ENCODE measurements at regions not wholly inside any gene's neighbourhood (a gene's known extent, or its start where the extent isn't known, plus 50 kb on each side); places are given as distances from the start of the nearest gene placed in this dataset.
"Not testable (repeated sequence)": the region's sequence is repeated elsewhere in the genome, so short reads cannot be mapped to it uniquely, and the experiment has no call there.

DNA sequence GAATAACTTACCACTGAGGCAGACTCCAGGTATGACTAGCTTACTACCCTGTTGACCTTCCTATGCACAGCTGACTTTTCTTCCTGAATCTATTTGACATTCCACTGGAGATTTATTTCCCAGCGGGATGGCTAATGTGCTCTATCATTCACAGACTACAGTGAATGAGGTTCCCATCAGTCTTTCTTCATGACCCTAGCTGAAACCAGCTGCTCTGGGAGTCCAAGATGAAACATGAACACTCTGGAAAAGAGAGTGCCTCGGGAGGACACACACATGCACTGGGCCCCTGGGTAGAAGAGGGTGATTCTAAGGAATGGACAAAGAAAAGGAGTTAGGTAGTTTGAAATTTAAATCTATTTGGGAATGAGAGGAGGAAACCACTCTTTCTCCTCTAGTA is 82.6 kb upstream of the DST start:
- no peak overlapping the region for H3K27ac ChIP-seq (replicated peaks)
- TF ChIP-seq, protein P1, sequence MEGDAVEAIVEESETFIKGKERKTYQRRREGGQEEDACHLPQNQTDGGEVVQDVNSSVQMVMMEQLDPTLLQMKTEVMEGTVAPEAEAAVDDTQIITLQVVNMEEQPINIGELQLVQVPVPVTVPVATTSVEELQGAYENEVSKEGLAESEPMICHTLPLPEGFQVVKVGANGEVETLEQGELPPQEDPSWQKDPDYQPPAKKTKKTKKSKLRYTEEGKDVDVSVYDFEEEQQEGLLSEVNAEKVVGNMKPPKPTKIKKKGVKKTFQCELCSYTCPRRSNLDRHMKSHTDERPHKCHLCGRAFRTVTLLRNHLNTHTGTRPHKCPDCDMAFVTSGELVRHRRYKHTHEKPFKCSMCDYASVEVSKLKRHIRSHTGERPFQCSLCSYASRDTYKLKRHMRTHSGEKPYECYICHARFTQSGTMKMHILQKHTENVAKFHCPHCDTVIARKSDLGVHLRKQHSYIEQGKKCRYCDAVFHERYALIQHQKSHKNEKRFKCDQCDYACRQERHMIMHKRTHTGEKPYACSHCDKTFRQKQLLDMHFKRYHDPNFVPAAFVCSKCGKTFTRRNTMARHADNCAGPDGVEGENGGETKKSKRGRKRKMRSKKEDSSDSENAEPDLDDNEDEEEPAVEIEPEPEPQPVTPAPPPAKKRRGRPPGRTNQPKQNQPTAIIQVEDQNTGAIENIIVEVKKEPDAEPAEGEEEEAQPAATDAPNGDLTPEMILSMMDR (IDR thresholded peaks at IDR 0.05; ENCODE audit: insufficient read depth, low read length) = no peak
- TF ChIP-seq SPI1 (IDR thresholded peaks at IDR 0.05; ENCODE audit: borderline replicate concordance, low read depth) (no peak), POLR2AphosphoS5 (IDR thresholded peaks at IDR 0.05; ENCODE audit: low read depth) (no peak), GABPA (IDR thresholded peaks at IDR 0.05; ENCODE audit: low read depth) (no peak)
- TF ChIP-seq, protein P2, sequence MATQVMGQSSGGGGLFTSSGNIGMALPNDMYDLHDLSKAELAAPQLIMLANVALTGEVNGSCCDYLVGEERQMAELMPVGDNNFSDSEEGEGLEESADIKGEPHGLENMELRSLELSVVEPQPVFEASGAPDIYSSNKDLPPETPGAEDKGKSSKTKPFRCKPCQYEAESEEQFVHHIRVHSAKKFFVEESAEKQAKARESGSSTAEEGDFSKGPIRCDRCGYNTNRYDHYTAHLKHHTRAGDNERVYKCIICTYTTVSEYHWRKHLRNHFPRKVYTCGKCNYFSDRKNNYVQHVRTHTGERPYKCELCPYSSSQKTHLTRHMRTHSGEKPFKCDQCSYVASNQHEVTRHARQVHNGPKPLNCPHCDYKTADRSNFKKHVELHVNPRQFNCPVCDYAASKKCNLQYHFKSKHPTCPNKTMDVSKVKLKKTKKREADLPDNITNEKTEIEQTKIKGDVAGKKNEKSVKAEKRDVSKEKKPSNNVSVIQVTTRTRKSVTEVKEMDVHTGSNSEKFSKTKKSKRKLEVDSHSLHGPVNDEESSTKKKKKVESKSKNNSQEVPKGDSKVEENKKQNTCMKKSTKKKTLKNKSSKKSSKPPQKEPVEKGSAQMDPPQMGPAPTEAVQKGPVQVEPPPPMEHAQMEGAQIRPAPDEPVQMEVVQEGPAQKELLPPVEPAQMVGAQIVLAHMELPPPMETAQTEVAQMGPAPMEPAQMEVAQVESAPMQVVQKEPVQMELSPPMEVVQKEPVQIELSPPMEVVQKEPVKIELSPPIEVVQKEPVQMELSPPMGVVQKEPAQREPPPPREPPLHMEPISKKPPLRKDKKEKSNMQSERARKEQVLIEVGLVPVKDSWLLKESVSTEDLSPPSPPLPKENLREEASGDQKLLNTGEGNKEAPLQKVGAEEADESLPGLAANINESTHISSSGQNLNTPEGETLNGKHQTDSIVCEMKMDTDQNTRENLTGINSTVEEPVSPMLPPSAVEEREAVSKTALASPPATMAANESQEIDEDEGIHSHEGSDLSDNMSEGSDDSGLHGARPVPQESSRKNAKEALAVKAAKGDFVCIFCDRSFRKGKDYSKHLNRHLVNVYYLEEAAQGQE (IDR thresholded peaks at IDR 0.05; ENCODE audit: insufficient replicate concordance, low read depth) = no peak
- DNase-seq (ENCODE audit: low read depth in 1 of 2, low spot score in 1 of 2) = no peak

DNA sequence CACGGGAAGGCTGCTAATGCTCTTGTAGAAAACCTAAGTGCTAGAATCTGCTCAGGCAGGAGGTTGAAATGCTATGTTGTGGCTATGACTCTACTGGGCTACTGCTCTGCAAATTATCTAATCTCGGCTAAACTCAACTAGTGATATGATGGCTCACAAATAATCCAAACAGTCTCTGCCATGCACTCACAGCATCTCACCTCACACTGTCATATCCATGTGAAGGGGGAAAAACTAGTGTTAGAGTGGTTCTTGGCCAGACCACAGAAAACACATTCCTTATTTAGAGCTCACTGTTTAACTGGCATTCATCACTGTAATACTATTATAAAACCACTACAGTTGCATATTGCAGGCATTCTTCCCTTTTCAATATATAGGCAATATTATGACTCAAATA is 81.8 kb upstream of the DST start:
- Histone ChIP-seq H3K4me3 (replicated peaks; ENCODE audit: insufficient read depth, low read length) (no peak overlapping the region), H3K27ac (replicated peaks) (no peak overlapping the region), H3K27me3 (ENCODE audit: insufficient read depth, poor library complexity, severe bottlenecking) (no peaks in the 10 kb centered on the region)
- DNase-seq (ENCODE audit: low read depth in 1 of 2, low spot score in 1 of 2) = no peak
- no peak for TF ChIP-seq SPI1 (IDR thresholded peaks at IDR 0.05; ENCODE audit: borderline replicate concordance, low read depth)
- TF ChIP-seq, protein P2 (IDR thresholded peaks at IDR 0.05; ENCODE audit: insufficient replicate concordance, low read depth) = no peak
- TF ChIP-seq, protein P1 (IDR thresholded peaks at IDR 0.05; ENCODE audit: insufficient read depth, low read length) = no peak
- TF ChIP-seq GABPA (IDR thresholded peaks at IDR 0.05; ENCODE audit: low read depth) = no peak
- TF ChIP-seq POLR2AphosphoS5 (IDR thresholded peaks at IDR 0.05; ENCODE audit: low read depth) = no peak

More for the DNA sequence above, 82.6 kb upstream of the DST start:
- no peaks in the 10 kb centered on the region for H3K27me3 ChIP-seq (ENCODE audit: insufficient read depth, poor library complexity, severe bottlenecking)
- H3K4me3 ChIP-seq (replicated peaks; ENCODE audit: insufficient read depth, low read length) = no peak overlapping the region

DNA sequence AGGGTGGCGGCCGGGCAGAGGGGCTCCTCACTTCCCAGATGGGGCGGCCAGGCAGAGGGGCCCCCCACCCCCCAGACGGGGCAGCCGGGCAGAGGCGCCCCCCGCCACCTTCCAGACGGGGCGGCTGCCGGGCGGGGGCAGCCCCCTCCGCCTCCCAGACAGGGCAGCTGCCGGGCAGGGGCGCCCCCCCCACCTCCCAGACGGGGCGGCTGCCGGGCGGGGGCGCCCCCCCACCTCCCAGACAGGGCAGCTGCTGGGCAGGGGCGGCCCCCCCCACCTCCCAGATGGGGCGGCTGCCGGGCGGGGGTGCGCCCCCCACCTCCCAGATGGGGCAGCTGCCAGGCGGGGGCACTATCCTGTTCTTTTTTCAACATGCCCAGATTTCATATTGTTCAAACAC is 78.2 kb upstream of the DST start:
- H3K27ac ChIP-seq (replicated peaks) = no peak overlapping the region
- no peak for DNase-seq (ENCODE audit: low read depth in 1 of 2, low spot score in 1 of 2)
- TF ChIP-seq, protein P2 (IDR thresholded peaks at IDR 0.05; ENCODE audit: insufficient replicate concordance, low read depth) = no peak
- TF ChIP-seq POLR2AphosphoS5 (IDR thresholded peaks at IDR 0.05; ENCODE audit: low read depth) (no peak), SPI1 (IDR thresholded peaks at IDR 0.05; ENCODE audit: borderline replicate concordance, low read depth) (no peak), GABPA (IDR thresholded peaks at IDR 0.05; ENCODE audit: low read depth) (no peak)
- TF ChIP-seq, protein P1 (IDR thresholded peaks at IDR 0.05; ENCODE audit: insufficient read depth, low read length) = no peak
- no peaks in the 10 kb centered on the region for H3K27me3 ChIP-seq (ENCODE audit: insufficient read depth, poor library complexity, severe bottlenecking)
- no peak overlapping the region for H3K4me3 ChIP-seq (replicated peaks; ENCODE audit: insufficient read depth, low read length)

DNA sequence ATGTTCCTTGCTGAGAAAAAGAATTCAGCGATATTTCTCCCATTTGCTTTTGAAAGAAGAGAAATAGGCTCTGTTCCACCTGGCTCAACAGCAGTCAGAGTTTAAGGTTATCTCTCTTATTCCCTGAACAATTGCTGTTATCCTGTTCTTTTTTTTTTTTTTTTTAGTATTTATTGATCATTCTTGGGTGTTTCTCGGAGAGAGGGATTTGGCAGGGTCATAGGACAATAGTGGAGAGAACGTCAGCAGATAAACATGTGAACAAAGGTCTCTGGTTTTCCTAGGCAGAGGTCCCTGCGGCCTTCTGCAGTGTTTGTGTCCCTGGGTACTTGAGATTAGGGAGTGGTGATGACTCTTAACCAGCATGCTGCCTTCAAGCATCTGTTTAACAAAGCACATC is 77.5 kb upstream of the DST start:
- H3K27me3 ChIP-seq (ENCODE audit: insufficient read depth, poor library complexity, severe bottlenecking); DNase-seq (ENCODE audit: low read depth in 1 of 2, low spot score in 1 of 2); H3K4me3 ChIP-seq (replicated peaks; ENCODE audit: insufficient read depth, low read length); H3K27ac ChIP-seq (replicated peaks): not testable (repeated sequence)

DNA sequence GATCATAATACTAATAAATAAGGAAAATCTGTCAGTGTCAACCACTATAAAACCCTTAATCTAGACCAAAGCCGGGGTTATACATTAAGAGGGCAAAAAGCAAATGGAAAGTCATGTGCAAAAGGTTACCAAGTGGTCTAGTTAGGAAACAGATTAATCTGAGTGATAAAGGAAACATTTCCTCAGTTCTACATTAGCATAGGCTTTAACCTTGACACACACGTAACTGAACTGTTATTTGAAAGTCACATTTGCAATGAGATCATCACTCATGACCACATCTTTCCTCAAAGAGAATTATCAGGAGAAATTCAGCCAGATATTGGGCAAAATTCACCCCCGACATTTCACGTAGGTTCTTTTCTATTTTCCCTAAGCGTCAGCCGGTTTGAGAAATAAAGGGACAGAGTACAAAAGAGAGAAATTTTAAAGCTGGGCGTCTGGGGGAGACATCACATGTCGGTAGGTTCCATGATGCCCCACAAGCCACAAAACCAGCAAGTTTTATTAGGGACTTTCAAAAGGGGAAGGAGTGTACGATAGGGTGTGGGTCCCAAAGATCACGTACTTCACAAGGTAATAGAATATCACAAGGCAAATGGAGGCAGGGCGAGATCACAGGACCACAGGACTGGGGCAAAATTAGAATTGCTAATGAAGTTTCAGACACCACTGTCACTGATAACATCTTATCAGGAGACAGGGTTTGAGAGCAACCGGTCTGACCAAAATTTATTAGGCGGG is 76.8 kb upstream of the DST start:
- not testable (repeated sequence) for H3K27ac ChIP-seq (replicated peaks); H3K27me3 ChIP-seq (ENCODE audit: insufficient read depth, poor library complexity, severe bottlenecking); H3K4me3 ChIP-seq (replicated peaks; ENCODE audit: insufficient read depth, low read length); DNase-seq (ENCODE audit: low read depth in 1 of 2, low spot score in 1 of 2)
